Heart left ventricle (tissue), 16 donors: ENCODE measurements at regions not wholly inside any gene's neighbourhood (a gene's known extent, or its start where the extent isn't known, plus 50 kb on each side); places are given as distances from the start of the nearest gene placed in this dataset.

Source experiments
- ATAC-seq, 4 donors: fragments of 200-7000 bp; cut with Tn5 transposase; one replicate each; pipeline ENCODE4 v1.9.1; 2020 to 2022; ENCODE audit warnings: moderate library complexity in 4 of 4, mild to moderate bottlenecking in 3 of 4, moderate number of reproducible peaks in 1 of 4
- DNase-seq, 5 donors: peaks; one replicate each; pipeline ENCODE4 v3.0.0-alpha.2; 2020
- H3K27ac ChIP-seq, 12 donors: fragments of 200-600 bp; sonication (generic) in 4 of 12; one replicate each; pipeline versions ENCODE4 v1.5.0 to v1.8.0; 2016 to 2022; ENCODE audit warnings: mild to moderate bottlenecking in 2 of 12
- H3K27me3 ChIP-seq, 9 donors: fragments of 200-600 bp; sonication (generic) in 2 of 9; one replicate each; pipeline versions ENCODE4 v1.5.1 to v1.8.0; 2016 to 2022; ENCODE audit warnings: mild to moderate bottlenecking in 3 of 9
- H3K36me3 ChIP-seq, 9 donors: fragments of 200-600 bp; sonication (generic) in 2 of 9; one replicate each; pipeline versions ENCODE4 v1.5.0 to v1.8.0; 2018 to 2022; ENCODE audit warnings: mild to moderate bottlenecking in 2 of 9
- H3K4me1 ChIP-seq, 12 donors: fragments of 200-600 bp; sonication (generic) in 4 of 12; one replicate each; pipeline versions ENCODE4 v1.5.0 to v1.8.0; 2016 to 2022; ENCODE audit warnings: mild to moderate bottlenecking in 3 of 12
- H3K4me3 ChIP-seq, 12 donors: fragments of 200-600 bp; sonication (generic) in 4 of 12; one replicate each; pipeline versions ENCODE4 v1.5.0 to v1.8.0; 2017 to 2022; ENCODE audit warnings: mild to moderate bottlenecking in 9 of 12, moderate library complexity in 4 of 12
- H3K9me3 ChIP-seq, 12 donors: fragments of 200-600 bp; sonication (generic) in 4 of 12; one replicate each; pipeline versions ENCODE4 v1.5.0 to v1.8.0; 2016 to 2022; ENCODE audit warnings: mild to moderate bottlenecking in 1 of 12
- POLR2A ChIP-seq, 2 donors: fragments of 450-650 bp; IDR thresholded peaks; one replicate each; pipeline ENCODE4 v1.6.1; 2017; ENCODE audit warnings: antibody characterized with exemption in 2 of 2, mild to moderate bottlenecking in 2 of 2, moderate library complexity in 2 of 2
- WGBS, 4 donors: extraction: QIAGEN DNeasy Blood & Tissue Kit in 2 of 4; methylation state at CpG; one replicate each; pipeline versions ENCODE4 v1.1.5 to v1.1.7; 2013 to 2018; 5-methylcytosine and 5-hydroxymethylcytosine counted together
- intact Hi-C, 10 donors: fragments of 100-400 bp; cut with DNase I; formaldehyde crosslinking; loops; one replicate each; pipeline versions ENCODE4 v1.11.1 to v1.14.2; 2022
- TF ChIP-seq, protein P1 (sequence below), 12 donors: fragments of 200-600 bp; sonication (generic) in 4 of 12; IDR thresholded peaks; one replicate each; pipeline versions ENCODE4 v1.5.0 to v1.8.0; 2018 to 2022; ENCODE audit warnings: antibody characterized with exemption in 12 of 12, mild to moderate bottlenecking in 5 of 12
- donor health status: ischemic (EF 13 %, LVEDD 7.1; RV severe dilation, severe dysfunction).
- donor health status: healthy with polysubstance abuse.
- donor health status: DM: no; HTN: yes; CAD: no.
- donor health status: DM: no; HTN: no; CAD: no.
- donor health status: ischemic (EF 25% LVEDD 6.9; RV normal size, moderate dysfunction).
- donor health status: ischemic (EF 25% LVEDD 5.7; RV mildly dilated, moderate dysfunction).
- donor health status: healthy.
- donor health status: DM: yes; HTN: yes; CAD: no.
- donor health status: ischemic (EF 35%, LVEDD 5.7; RV mildly dilated, moderate dysfunction).
- donor health status: nonischemic (EF 11% LVEDD 7.7; RV severe dilation, severe dysfunction).
- donor health status: DM: yes; HTN: yes; CAD: no.
- donor health status: PGD.
- donor health status: ischemic (EF 29% LVEDD 5.4; RV normal size, mild dysfunction).
- donor health status: nonischemic (EF 23%, LVEDD 6.1; RV moderate dilation, normal function).

DNA sequence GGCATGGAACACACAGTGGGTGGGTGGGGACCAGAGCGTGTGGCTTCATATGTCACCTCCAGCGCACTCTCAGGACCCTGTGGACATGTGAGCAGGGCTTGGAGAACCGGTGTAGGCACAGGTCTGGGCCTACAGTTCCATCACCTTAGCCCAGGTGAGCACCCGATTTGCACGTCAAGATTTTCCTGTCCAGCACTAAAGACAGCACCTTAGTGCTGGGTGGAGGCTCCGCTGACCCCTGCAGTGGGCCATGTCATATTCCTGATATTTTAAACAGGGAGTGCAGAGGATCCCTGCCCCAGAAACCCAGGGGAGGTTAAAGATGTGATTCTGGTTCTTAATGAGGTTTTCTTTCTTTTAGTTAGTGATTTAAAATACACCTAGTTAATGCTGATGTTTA lies 356.0 kb upstream of the IRX4 start:
- Histone ChIP-seq H3K27ac (no peak overlapping the region), H3K27me3 (peaks cover 0 to 4% (median 0%) of the 10 kb centered on the region in 9 donors), H3K4me1 (no peaks in the 10 kb centered on the region), H3K36me3 (no peaks in the 10 kb centered on the region), H3K9me3 (peaks cover 0 to 29% (median 6%) of the 10 kb centered on the region in 12 donors), H3K4me3 (no peak overlapping the region)
- DNase-seq, result no peak
- TF ChIP-seq POLR2A (IDR thresholded peaks at IDR 0.05), result no peak
- TF ChIP-seq, protein P1, sequence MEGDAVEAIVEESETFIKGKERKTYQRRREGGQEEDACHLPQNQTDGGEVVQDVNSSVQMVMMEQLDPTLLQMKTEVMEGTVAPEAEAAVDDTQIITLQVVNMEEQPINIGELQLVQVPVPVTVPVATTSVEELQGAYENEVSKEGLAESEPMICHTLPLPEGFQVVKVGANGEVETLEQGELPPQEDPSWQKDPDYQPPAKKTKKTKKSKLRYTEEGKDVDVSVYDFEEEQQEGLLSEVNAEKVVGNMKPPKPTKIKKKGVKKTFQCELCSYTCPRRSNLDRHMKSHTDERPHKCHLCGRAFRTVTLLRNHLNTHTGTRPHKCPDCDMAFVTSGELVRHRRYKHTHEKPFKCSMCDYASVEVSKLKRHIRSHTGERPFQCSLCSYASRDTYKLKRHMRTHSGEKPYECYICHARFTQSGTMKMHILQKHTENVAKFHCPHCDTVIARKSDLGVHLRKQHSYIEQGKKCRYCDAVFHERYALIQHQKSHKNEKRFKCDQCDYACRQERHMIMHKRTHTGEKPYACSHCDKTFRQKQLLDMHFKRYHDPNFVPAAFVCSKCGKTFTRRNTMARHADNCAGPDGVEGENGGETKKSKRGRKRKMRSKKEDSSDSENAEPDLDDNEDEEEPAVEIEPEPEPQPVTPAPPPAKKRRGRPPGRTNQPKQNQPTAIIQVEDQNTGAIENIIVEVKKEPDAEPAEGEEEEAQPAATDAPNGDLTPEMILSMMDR (IDR thresholded peaks at IDR 0.05), result no peak
- intact Hi-C loops, result no loop called here
- ATAC-seq, result no peak
- 75 to 89% (median 83%) methylated on average over 6 of the region's 6 CpGs for WGBS, 4 donors

DNA sequence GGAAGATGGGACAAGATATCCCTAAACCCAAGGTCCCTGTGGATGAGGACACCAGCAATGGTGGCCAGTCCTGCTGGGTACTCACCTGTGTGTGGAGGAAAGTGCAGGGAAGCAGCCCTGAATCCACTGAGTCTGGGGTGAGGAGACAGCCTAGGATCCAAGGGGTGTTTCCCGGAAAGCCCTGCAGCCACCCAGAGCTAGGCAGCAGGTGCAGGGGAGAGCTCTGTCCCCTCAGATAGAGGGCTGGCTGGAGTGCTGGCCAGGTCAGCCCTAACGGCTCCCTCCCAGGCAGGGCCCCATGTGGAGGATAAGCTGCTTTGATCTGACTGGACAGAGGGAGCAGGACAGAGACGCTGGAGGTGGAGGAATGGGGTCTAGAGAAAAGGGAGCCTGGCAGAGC lies 344.7 kb upstream of the IRX4 start:
- Histone ChIP-seq H3K27ac (no peak overlapping the region), H3K27me3 (peaks cover 0 to 4% (median 0%) of the 10 kb centered on the region in 9 donors), H3K9me3 (peaks cover 0 to under 1% (median 0%) of the 10 kb centered on the region in 12 donors), H3K36me3 (no peaks in the 10 kb centered on the region), H3K4me1 (no peaks in the 10 kb centered on the region), H3K4me3 (no peak overlapping the region)
- WGBS, 4 donors, result 36 to 38% (median 37%) methylated on average over 3 of the region's 3 CpGs
- intact Hi-C loops, result no loop called here
- DNase-seq, result no peak
- TF ChIP-seq, protein P1 (IDR thresholded peaks at IDR 0.05), result no peak
- no peak for TF ChIP-seq POLR2A (IDR thresholded peaks at IDR 0.05)
- no peak for ATAC-seq

DNA sequence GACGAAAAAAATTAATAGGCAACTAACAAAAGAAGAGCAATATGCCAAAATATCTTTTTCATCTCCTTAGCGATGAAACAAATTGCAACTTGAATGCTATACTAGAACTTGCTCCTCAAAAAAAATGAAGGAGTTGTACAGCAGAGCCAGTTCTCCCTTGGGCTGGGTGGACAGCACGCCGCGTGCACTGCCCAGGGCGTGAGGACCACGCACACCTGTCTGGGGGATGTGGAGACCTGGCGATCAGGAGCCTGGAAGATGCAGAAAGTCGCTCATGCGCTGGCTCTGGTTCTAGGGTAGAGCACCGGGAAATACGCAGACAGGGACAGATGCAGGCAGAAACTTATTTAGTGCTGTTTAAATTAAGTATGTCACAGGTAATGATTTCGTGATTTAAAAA lies 342.0 kb upstream of the IRX4 start:
- no peaks in the 10 kb centered on the region for H3K36me3 ChIP-seq
- intact Hi-C loops, result no loop called here
- no peaks in the 10 kb centered on the region for H3K27me3 ChIP-seq
- no peak for TF ChIP-seq POLR2A (IDR thresholded peaks at IDR 0.05)
- TF ChIP-seq, protein P1 (IDR thresholded peaks at IDR 0.05), result no peak
- ATAC-seq (no peak), DNase-seq (no peak)
- no peaks in the 10 kb centered on the region for H3K4me1 ChIP-seq
- 86 to 90% (median 90%) methylated on average over 13 of the region's 13 CpGs for WGBS, 4 donors
- H3K4me3 ChIP-seq, result no peak overlapping the region
- H3K9me3 ChIP-seq, result no peaks in the 10 kb centered on the region
- H3K27ac ChIP-seq, result no peak overlapping the region

DNA sequence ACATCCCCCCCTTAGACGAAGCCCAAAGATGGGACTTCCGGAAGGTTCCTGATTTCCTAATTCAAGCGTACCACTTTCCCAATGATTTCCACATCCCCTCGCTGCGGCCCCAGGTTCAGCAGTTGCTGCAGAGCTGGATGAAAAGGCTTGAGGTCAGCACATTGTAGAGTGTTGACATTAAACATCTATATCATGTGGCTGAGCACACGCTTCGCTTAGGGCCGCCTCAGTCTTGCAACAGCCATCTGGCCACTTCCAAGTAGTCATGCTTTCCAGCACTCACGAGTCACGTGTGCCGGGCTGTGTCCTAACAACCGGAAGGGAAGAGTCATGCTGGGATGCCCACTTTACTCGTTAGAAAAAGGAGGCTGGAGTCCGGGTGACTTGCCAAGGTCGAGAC lies 340.6 kb upstream of the IRX4 start:
- Histone ChIP-seq H3K27ac (no peak overlapping the region), H3K27me3 (no peaks in the 10 kb centered on the region), H3K4me3 (no peak overlapping the region), H3K4me1 (no peaks in the 10 kb centered on the region), H3K9me3 (no peaks in the 10 kb centered on the region), H3K36me3 (no peaks in the 10 kb centered on the region)
- intact Hi-C loops, result no loop called here
- DNase-seq, result no peak
- ATAC-seq, result no peak
- TF ChIP-seq, protein P1 (IDR thresholded peaks at IDR 0.05), result no peak
- no peak for TF ChIP-seq POLR2A (IDR thresholded peaks at IDR 0.05)
- 79 to 86% (median 81%) methylated on average over 15 of the region's 15 CpGs for WGBS, 4 donors
